Astrocyte of the spinal cord (primary cell): ENCODE measurements at regions not wholly inside any gene's neighbourhood (a gene's known extent, or its start where the extent isn't known, plus 50 kb on each side); places are given as distances from the start of the nearest gene placed in this dataset.
A peak's percentile ranks its signal among the peaks of the same experiment; 100 is the strongest.

Source experiments
- DNase-seq: peaks from one replicate; pipeline ENCODE4 v3.0.0; 2011; ENCODE audit warnings: low read depth, low spot score
- H3K4me3 ChIP-seq: 2 replicates; pipeline ENCODE4 v1.5.1; 2011; ENCODE audit warnings: low read depth, mild to moderate bottlenecking, low read length, moderate library complexity
- CTCF ChIP-seq: IDR thresholded peaks from 2 replicates; pipeline ENCODE4 v1.5.1; 2012; ENCODE audit warnings: low read depth, mild to moderate bottlenecking, low read length, inconsistent platforms
- in situ Hi-C: cut with HindIII; loops from 2 replicates; pipeline ENCODE4 v1.10.0; 2017; ENCODE audit warnings: low sequenced_read_pairs

GRCh38 chr6:22432060-22432459, 135.2 kb upstream of the PRL start:
- TF ChIP-seq CTCF, result no peak
- no peak for DNase-seq
- in situ Hi-C loops, result no loop called here
- H3K4me3 ChIP-seq, result no peak overlapping the region

GRCh38 chr6:22433745-22434144, 135.6 kb upstream of the HDGFL1 start:
- DNase-seq, result no peak
- TF ChIP-seq CTCF, result no peak
- no peak overlapping the region for H3K4me3 ChIP-seq
- in situ Hi-C loops, result no loop called here

- in situ Hi-C loops, result no loop called here
Observed at GRCh38 chr6:22435151-22435550, 134.2 kb upstream of the HDGFL1 start.

GRCh38 chr6:22436134-22436533, 133.2 kb upstream of the HDGFL1 start:
- no peak for DNase-seq
- in situ Hi-C loops, result no loop called here
- no peak for TF ChIP-seq CTCF

More at GRCh38 chr6:22435151-22435550, 134.2 kb upstream of the HDGFL1 start:
- DNase-seq, result no peak
- no peak for TF ChIP-seq CTCF
- no peak overlapping the region for H3K4me3 ChIP-seq

GRCh38 chr6:22437665-22438064, 131.7 kb upstream of the HDGFL1 start:
- no peak for DNase-seq
- no peak for TF ChIP-seq CTCF
- H3K4me3 ChIP-seq, result no peak overlapping the region
- in situ Hi-C loops, result no loop called here

More at GRCh38 chr6:22436134-22436533, 133.2 kb upstream of the HDGFL1 start:
- H3K4me3 ChIP-seq, result no peak overlapping the region

- no peak for TF ChIP-seq CTCF
- no peak for DNase-seq
Observed at GRCh38 chr6:22442826-22443225, 126.5 kb upstream of the HDGFL1 start.

GRCh38 chr6:22444330-22444729, 125.0 kb upstream of the HDGFL1 start:
- no peak overlapping the region for H3K4me3 ChIP-seq
- TF ChIP-seq CTCF, result no peak
- peak; percentile 50 for DNase-seq
- in situ Hi-C loops, result no loop called here

More at GRCh38 chr6:22442826-22443225, 126.5 kb upstream of the HDGFL1 start:
- no peak overlapping the region for H3K4me3 ChIP-seq
- in situ Hi-C loops, result no loop called here
